ENCODE measurements at regions not wholly inside any gene's neighbourhood (a gene's known extent, or its start where the extent isn't known, plus 50 kb on each side); places are given as distances from the start of the nearest gene placed in this dataset.

DNA sequence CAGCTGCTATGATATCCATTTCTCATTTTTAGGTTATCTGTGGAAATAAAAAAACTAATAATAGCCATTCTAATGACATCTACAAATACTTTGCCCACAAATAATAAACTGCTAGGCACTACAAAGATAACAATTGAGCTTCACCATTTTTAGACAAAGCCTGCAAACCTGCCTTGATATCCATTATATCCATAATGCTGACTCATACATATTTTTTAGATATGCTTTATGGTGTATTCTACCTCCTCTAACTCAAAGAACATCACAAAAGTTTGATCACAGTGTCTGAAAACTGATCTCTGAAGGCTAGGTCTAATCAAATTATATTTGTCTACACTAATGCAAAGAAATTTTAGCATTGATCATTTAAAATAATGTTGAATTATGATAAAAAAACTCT, 138.4 kb downstream of the HNMT start (continued):
- TF ChIP-seq, protein P1, sequence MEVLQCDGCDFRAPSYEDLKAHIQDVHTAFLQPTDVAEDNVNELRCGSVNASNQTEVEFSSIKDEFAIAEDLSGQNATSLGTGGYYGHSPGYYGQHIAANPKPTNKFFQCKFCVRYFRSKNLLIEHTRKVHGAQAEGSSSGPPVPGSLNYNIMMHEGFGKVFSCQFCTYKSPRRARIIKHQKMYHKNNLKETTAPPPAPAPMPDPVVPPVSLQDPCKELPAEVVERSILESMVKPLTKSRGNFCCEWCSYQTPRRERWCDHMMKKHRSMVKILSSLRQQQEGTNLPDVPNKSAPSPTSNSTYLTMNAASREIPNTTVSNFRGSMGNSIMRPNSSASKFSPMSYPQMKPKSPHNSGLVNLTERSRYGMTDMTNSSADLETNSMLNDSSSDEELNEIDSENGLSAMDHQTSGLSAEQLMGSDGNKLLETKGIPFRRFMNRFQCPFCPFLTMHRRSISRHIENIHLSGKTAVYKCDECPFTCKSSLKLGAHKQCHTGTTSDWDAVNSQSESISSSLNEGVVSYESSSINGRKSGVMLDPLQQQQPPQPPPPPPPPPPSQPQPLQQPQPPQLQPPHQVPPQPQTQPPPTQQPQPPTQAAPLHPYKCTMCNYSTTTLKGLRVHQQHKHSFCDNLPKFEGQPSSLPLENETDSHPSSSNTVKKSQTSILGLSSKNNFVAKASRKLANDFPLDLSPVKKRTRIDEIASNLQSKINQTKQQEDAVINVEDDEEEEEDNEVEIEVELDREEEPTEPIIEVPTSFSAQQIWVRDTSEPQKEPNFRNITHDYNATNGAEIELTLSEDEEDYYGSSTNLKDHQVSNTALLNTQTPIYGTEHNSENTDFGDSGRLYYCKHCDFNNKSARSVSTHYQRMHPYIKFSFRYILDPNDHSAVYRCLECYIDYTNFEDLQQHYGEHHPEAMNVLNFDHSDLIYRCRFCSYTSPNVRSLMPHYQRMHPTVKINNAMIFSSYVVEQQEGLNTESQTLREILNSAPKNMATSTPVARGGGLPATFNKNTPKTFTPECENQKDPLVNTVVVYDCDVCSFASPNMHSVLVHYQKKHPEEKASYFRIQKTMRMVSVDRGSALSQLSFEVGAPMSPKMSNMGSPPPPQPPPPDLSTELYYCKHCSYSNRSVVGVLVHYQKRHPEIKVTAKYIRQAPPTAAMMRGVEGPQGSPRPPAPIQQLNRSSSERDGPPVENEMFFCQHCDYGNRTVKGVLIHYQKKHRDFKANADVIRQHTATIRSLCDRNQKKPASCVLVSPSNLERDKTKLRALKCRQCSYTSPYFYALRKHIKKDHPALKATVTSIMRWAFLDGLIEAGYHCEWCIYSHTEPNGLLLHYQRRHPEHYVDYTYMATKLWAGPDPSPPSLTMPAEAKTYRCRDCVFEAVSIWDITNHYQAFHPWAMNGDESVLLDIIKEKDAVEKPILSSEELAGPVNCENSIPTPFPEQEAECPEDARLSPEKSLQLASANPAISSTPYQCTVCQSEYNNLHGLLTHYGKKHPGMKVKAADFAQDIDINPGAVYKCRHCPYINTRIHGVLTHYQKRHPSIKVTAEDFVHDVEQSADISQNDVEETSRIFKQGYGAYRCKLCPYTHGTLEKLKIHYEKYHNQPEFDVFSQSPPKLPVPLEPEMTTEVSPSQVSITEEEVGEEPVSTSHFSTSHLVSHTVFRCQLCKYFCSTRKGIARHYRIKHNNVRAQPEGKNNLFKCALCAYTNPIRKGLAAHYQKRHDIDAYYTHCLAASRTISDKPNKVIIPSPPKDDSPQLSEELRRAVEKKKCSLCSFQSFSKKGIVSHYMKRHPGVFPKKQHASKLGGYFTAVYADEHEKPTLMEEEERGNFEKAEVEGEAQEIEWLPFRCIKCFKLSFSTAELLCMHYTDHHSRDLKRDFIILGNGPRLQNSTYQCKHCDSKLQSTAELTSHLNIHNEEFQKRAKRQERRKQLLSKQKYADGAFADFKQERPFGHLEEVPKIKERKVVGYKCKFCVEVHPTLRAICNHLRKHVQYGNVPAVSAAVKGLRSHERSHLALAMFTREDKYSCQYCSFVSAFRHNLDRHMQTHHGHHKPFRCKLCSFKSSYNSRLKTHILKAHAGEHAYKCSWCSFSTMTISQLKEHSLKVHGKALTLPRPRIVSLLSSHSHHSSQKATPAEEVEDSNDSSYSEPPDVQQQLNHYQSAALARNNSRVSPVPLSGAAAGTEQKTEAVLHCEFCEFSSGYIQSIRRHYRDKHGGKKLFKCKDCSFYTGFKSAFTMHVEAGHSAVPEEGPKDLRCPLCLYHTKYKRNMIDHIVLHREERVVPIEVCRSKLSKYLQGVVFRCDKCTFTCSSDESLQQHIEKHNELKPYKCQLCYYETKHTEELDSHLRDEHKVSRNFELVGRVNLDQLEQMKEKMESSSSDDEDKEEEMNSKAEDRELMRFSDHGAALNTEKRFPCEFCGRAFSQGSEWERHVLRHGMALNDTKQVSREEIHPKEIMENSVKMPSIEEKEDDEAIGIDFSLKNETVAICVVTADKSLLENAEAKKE (CRISPR knock-in tag; IDR thresholded peaks at IDR 0.05): no peak

GRCh38 chr2:138103156-138103555, 138.9 kb downstream of the HNMT start:
- no peaks in the 10 kb centered on the region for H3K27me3 Mint-ChIP-seq (ENCODE audit: insufficient read depth, low read depth, poor library complexity)
- Histone ChIP-seq H3K4me1 (ENCODE audit: insufficient read depth) (no peaks in the 10 kb centered on the region), H3F3A (replicated peaks; ENCODE audit: low read depth) (no peaks in the 10 kb centered on the region), H3K36me3 (ENCODE audit: insufficient read depth) (no peaks in the 10 kb centered on the region), H2AFZ (no peak overlapping the region), H3K79me2 (replicated peaks; ENCODE audit: insufficient read depth) (no peaks in the 10 kb centered on the region), H3K4me3 (no peak overlapping the region), H4K20me1 (replicated peaks; ENCODE audit: insufficient read depth) (no peaks in the 10 kb centered on the region), H3K27ac (ENCODE audit: low read depth) (no peak overlapping the region), H3K27me3 (ENCODE audit: insufficient read depth) (no peaks in the 10 kb centered on the region), H3K9me2 (ENCODE audit: insufficient read depth) (no peaks in the 10 kb centered on the region), H3K4me2 (no peak overlapping the region)
- H3K27ac Mint-ChIP-seq: no peak overlapping the region
- TF ChIP-seq, protein P1 (CRISPR knock-in tag; IDR thresholded peaks at IDR 0.05): no peak
- no peak for TF ChIP-seq JUNB (IDR thresholded peaks at IDR 0.05; ENCODE audit: unreplicated experiment)
- TF ChIP-seq ZNF331 (CRISPR knock-in tag; IDR thresholded peaks at IDR 0.05; ENCODE audit: low read depth): no peak
- no peak for TF ChIP-seq CREB1 (CRISPR knock-in tag; IDR thresholded peaks at IDR 0.05; ENCODE audit: low read depth)
- peaks cover 2% of the 10 kb centered on the region; the same call in 2 of the 3 replicates for H3K4me1 Mint-ChIP-seq
- no peak overlapping the region for H3K4me3 Mint-ChIP-seq
- ATAC-seq (no peak), DNase-seq (ENCODE audit: low spot score) (no peak)
- peaks cover 4% of the 10 kb centered on the region; the same call in 1 of the 3 replicates for H3K9me3 Mint-ChIP-seq
- 0 out of 3 replicates have a peak, but pooled peaks cover 6% of the 10 kb centered on the region for H3K36me3 Mint-ChIP-seq (ENCODE audit: low read depth)

All from GM23338 (cell line).